Bronchial epithelial cell (primary cell): ENCODE measurements at regions not wholly inside any gene's neighbourhood (a gene's known extent, or its start where the extent isn't known, plus 50 kb on each side); places are given as distances from the start of the nearest gene placed in this dataset.

Experiments
- DNase-seq: peaks from one replicate; pipeline ENCODE4 v3.0.0-alpha.2; 2010; ENCODE audit warnings: low read depth
- FAIRE-seq: peaks from 2 replicates; lab custom pipeline; 2011; peaks lifted over from hg19 to GRCh38; lab: Jason Lieb, UNC
- H3K27me3 ChIP-seq: 2 replicates; pipeline ENCODE4 v1.5.1; 2011; ENCODE audit warnings: low read length; ENCODE audit not compliant: control insufficient read depth, insufficient read depth
- H3K36me3 ChIP-seq: 2 replicates; pipeline ENCODE4 v1.5.1; 2011; ENCODE audit warnings: low read length; ENCODE audit not compliant: control insufficient read depth, insufficient read depth
- H3K4me3 ChIP-seq: 2 replicates; pipeline ENCODE4 v1.5.1; 2011; ENCODE audit warnings: mild to moderate bottlenecking, low read depth, low read length, control low read depth
- CTCF ChIP-seq: IDR thresholded peaks from 2 replicates; pipeline ENCODE4 v1.5.1; 2011; ENCODE audit warnings: mild to moderate bottlenecking, moderate library complexity, low read length, control low read depth, inconsistent platforms; ENCODE audit not compliant: insufficient read depth, severe bottlenecking

- H3K36me3 ChIP-seq: no peaks in the 10 kb centered on the region
- peaks cover 1% of the 10 kb centered on the region for H3K27me3 ChIP-seq
- H3K4me3 ChIP-seq: no peak overlapping the region
- FAIRE-seq (no peak), DNase-seq (no peak)
- no peak for TF ChIP-seq CTCF
These were observed 120.9 kb downstream of the MN1 start for GRCh38 chr22:27680636-27681035.

- FAIRE-seq: no peak
- no peak for TF ChIP-seq CTCF
These were observed 120.5 kb downstream of the MN1 start for GRCh38 chr22:27681037-27681436.

GRCh38 chr22:27682437-27682836, 119.1 kb downstream of the MN1 start:
- DNase-seq (no peak), FAIRE-seq (no peak)
- H3K4me3 ChIP-seq: no peak overlapping the region
- no peaks in the 10 kb centered on the region for H3K36me3 ChIP-seq
- peaks cover 1% of the 10 kb centered on the region for H3K27me3 ChIP-seq
- TF ChIP-seq CTCF: peak; percentile 22

More at GRCh38 chr22:27681037-27681436, 120.5 kb downstream of the MN1 start:
- no peak for DNase-seq
- H3K4me3 ChIP-seq: no peak overlapping the region
- H3K36me3 ChIP-seq: no peaks in the 10 kb centered on the region
- peaks cover 1% of the 10 kb centered on the region for H3K27me3 ChIP-seq

GRCh38 chr22:27684901-27685300, 116.7 kb downstream of the MN1 start:
- no peak for TF ChIP-seq CTCF
- Histone ChIP-seq H3K27me3 (peaks cover 1% of the 10 kb centered on the region), H3K36me3 (no peaks in the 10 kb centered on the region), H3K4me3 (no peak overlapping the region)
- DNase-seq: no peak
- no peak for FAIRE-seq

- no peak for TF ChIP-seq CTCF
- no peak for FAIRE-seq
- Histone ChIP-seq H3K27me3 (peaks cover under 1% of the 10 kb centered on the region), H3K4me3 (no peak overlapping the region), H3K36me3 (no peaks in the 10 kb centered on the region)
- DNase-seq: no peak
These were observed 116.0 kb downstream of the MN1 start for GRCh38 chr22:27685515-27685914.

- TF ChIP-seq CTCF: no peak
- DNase-seq: no peak
- peak; percentile 72 for FAIRE-seq
- no peak overlapping the region for H3K4me3 ChIP-seq
- no peaks in the 10 kb centered on the region for H3K36me3 ChIP-seq
- H3K27me3 ChIP-seq: no peaks in the 10 kb centered on the region
These were observed 115.6 kb downstream of the MN1 start for GRCh38 chr22:27685970-27686369.
